Gastrocnemius medialis (tissue), 4 donors: ENCODE measurements at regions not wholly inside any gene's neighbourhood (a gene's known extent, or its start where the extent isn't known, plus 50 kb on each side); places are given as distances from the start of the nearest gene placed in this dataset.

ENCODE experiments used
- ATAC-seq, 2 donors: fragments of 150-250 bp; one replicate each; pipeline ENCODE4 v1.9.1; 2016
- DNase-seq, 2 donors: peaks; one replicate each; pipeline ENCODE4 v3.0.0-alpha.2; 2019
- H3K27ac ChIP-seq, 4 donors: fragments of 200-600 bp; sonication (generic); 1 replicate in 1 of 4; 2 replicates in 3 of 4; pipeline ENCODE4 v1.5.1; 2016 to 2018; ENCODE audit warnings: mild to moderate bottlenecking in 2 of 4, moderate library complexity in 1 of 4
- H3K27me3 ChIP-seq, 3 donors: fragments of 200-600 bp; sonication (generic) in 2 of 3; 1 replicate in 1 of 3; 2 replicates in 2 of 3; pipeline versions ENCODE4 v1.5.1 to v1.6.0; 2016 to 2019; ENCODE audit warnings: mild to moderate bottlenecking in 1 of 3, moderate library complexity in 1 of 3
- H3K36me3 ChIP-seq, 2 donors: fragments of 200-600 bp; sonication (generic) in 1 of 2; one replicate each; pipeline ENCODE4 v1.5.1; 2017 to 2018
- H3K4me1 ChIP-seq, 2 donors: fragments of 200-600 bp; sonication (generic) in 1 of 2; one replicate each; pipeline ENCODE4 v1.5.1; 2016 to 2017; ENCODE audit warnings: mild to moderate bottlenecking in 2 of 2
- H3K4me3 ChIP-seq, 4 donors: fragments of 200-600 bp; sonication (generic) in 3 of 4; 1 replicate in 1 of 4; 2 replicates in 3 of 4; pipeline ENCODE4 v1.5.1; 2016 to 2019; ENCODE audit warnings: mild to moderate bottlenecking in 2 of 4
- H3K9me3 ChIP-seq, 3 donors: fragments of 200-600 bp; sonication (generic) in 2 of 3; 1 replicate in 1 of 3; 2 replicates in 2 of 3; pipeline ENCODE4 v1.5.1; 2016 to 2019
- POLR2A ChIP-seq, 2 donors: fragments of 450-650 bp; IDR thresholded peaks; one replicate each; pipeline ENCODE4 v1.6.1; 2017; ENCODE audit warnings: antibody characterized with exemption in 2 of 2, mild to moderate bottlenecking in 2 of 2, moderate library complexity in 2 of 2
- in situ Hi-C, 4 donors: fragments of 200-750 bp; cut with MboI; loops; one replicate each; pipeline versions ENCODE4 v1.15.0 to v1.8.0; 2017; ENCODE audit warnings: low sequenced_read_pairs in 4 of 4
- intact Hi-C: fragments of 100-400 bp; cut with DNase I; formaldehyde crosslinking; loops from one replicate; pipeline ENCODE4 v1.15.1; 2023; ENCODE audit warnings: low total_unique reads
- TF ChIP-seq, protein P1 (sequence below), 5 experiments: fragments of 450-650 bp in 3 of 5; fragments of 200-600 bp in 2 of 5; sonication (generic) in 2 of 5; IDR thresholded peaks in 4 of 5; conservative IDR thresholded peaks in 1 of 5; 1 replicate in 4 of 5; 2 replicates in 1 of 5; pipeline ENCODE4 v1.5.1; 2016 to 2019; ENCODE audit warnings: antibody characterized with exemption in 5 of 5, mild to moderate bottlenecking in 3 of 5, moderate library complexity in 3 of 5

DNA sequence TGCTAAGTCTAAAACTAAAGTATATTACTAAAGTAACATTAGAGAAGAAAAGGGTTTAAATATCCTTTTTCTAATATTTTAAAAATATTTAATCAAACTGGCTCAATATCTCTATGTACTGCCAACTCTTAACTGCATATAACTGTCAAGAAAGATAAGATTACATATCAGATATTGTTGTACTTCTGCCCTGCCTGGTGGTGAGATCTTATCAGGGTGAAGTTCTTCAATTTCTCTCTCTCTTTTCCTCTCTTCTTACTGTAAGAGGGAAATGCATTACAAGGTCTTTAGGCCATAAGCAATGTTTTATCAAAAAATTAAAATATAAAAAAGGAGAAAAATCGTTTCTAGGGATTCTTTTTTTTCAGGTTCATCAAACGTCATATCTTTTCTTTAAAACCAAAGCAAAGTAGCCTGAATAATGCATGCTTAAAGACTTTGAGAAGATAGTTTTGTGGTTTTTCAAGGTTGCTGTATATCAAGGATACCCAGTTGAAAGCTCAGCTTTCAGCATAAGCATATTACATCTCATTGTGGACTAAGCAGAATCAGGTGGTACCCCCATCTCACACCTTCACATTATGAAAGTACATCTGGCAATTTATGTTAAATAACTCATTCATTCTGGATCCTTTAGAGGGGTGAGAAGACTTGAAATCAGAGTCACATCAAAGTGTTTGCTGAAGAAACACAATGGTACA is 1625.7 kb upstream of the SLC10A2 start:
- Histone ChIP-seq H3K36me3 (no peaks in the 10 kb centered on the region), H3K4me1 (no peaks in the 10 kb centered on the region), H3K4me3 (no peak overlapping the region), H3K9me3 (no peaks in the 10 kb centered on the region), H3K27me3 (no peaks in the 10 kb centered on the region), H3K27ac (no peak overlapping the region)
- no peak for ATAC-seq
- in situ Hi-C loops (no loop called here), intact Hi-C loops (no loop called here)
- DNase-seq, result no peak
- TF ChIP-seq POLR2A (IDR thresholded peaks at IDR 0.05), result no peak
- TF ChIP-seq, protein P1, sequence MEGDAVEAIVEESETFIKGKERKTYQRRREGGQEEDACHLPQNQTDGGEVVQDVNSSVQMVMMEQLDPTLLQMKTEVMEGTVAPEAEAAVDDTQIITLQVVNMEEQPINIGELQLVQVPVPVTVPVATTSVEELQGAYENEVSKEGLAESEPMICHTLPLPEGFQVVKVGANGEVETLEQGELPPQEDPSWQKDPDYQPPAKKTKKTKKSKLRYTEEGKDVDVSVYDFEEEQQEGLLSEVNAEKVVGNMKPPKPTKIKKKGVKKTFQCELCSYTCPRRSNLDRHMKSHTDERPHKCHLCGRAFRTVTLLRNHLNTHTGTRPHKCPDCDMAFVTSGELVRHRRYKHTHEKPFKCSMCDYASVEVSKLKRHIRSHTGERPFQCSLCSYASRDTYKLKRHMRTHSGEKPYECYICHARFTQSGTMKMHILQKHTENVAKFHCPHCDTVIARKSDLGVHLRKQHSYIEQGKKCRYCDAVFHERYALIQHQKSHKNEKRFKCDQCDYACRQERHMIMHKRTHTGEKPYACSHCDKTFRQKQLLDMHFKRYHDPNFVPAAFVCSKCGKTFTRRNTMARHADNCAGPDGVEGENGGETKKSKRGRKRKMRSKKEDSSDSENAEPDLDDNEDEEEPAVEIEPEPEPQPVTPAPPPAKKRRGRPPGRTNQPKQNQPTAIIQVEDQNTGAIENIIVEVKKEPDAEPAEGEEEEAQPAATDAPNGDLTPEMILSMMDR (IDR thresholded peaks at IDR 0.05 in 4 of 5, conservative IDR thresholded peaks at IDR 0.05 in 1 of 5), result no peak

DNA sequence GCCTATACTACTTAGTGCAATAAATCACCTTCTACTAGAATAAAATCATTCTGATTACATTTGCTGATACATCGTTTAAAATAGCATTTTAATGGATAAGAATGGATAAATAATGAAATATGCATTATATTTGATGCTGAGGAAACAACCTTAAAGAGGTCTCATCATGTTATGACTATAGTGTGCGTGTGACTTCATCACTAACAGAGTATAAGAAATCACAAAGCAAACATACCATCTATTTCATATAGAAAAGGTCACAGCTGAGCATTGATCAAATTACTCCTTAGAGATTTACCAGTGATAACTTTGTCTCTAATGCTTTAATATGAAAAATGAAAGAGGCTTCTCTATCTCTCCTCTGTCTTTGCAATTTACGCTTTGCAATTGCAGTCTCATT is 1620.3 kb upstream of the SLC10A2 start:
- in situ Hi-C loops, result no loop called here
- no peak for TF ChIP-seq POLR2A (IDR thresholded peaks at IDR 0.05)
- TF ChIP-seq, protein P1 (IDR thresholded peaks at IDR 0.05 in 4 of 5, conservative IDR thresholded peaks at IDR 0.05 in 1 of 5), result no peak
- H3K4me3 ChIP-seq, result no peak overlapping the region
- DNase-seq, result no peak
- H3K36me3 ChIP-seq, result no peaks in the 10 kb centered on the region
- no peak overlapping the region for H3K27ac ChIP-seq
- no peaks in the 10 kb centered on the region for H3K9me3 ChIP-seq
- intact Hi-C loops, result no loop called here
- no peaks in the 10 kb centered on the region for H3K4me1 ChIP-seq
- H3K27me3 ChIP-seq, result no peaks in the 10 kb centered on the region
- no peak for ATAC-seq

DNA sequence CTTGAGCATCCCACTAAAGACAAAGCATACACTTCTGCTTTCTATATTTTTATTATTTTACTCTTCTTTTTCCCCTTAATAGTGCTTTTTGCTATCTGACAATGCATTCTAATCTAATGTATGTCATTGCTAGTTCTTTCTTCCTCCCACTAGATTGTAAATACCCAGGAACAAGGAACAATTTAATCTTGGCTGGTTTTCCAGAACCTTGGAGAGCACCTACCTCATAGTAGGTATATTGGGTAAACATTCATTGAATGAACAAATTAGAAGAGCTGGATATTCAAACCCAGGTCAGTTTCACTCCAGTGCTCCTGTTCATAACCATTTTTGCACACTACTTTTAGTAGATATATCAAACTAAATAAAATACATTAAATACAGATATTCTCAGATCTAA is 1617.6 kb upstream of the SLC10A2 start:
- ATAC-seq, result no peak
- Histone ChIP-seq H3K36me3 (no peaks in the 10 kb centered on the region), H3K9me3 (no peaks in the 10 kb centered on the region), H3K4me1 (no peaks in the 10 kb centered on the region), H3K27me3 (no peaks in the 10 kb centered on the region), H3K27ac (no peak overlapping the region), H3K4me3 (no peak overlapping the region)
- in situ Hi-C loops (no loop called here), intact Hi-C loops (no loop called here)
- TF ChIP-seq, protein P1 (IDR thresholded peaks at IDR 0.05 in 4 of 5, conservative IDR thresholded peaks at IDR 0.05 in 1 of 5), result no peak
- TF ChIP-seq POLR2A (IDR thresholded peaks at IDR 0.05), result no peak
- no peak for DNase-seq

DNA sequence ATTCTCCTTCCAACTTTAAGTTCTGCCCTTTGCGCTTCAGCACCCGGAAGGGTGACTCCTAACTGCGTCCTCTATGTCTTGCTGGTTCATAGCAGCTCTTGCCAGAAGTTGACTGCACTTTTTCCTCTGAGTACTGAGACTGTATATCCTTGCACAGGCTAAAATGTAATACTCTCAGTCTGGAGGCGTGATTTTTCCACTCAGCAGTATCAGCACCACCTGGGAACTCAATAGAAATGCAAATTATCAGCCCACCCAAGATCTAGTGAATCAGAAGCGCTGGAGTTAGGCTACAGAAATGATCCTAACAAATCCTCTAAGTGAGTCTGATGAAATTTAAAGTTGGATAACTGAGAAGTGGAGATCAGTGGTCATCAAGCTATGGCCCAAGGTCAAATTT is 1611.9 kb upstream of the SLC10A2 start:
- TF ChIP-seq, protein P1 (IDR thresholded peaks at IDR 0.05 in 4 of 5, conservative IDR thresholded peaks at IDR 0.05 in 1 of 5), result no peak
- no peak for TF ChIP-seq POLR2A (IDR thresholded peaks at IDR 0.05)
- in situ Hi-C loops, result no loop called here
- no peaks in the 10 kb centered on the region for H3K36me3 ChIP-seq
- ATAC-seq (no peak), DNase-seq (no peak)
- no peaks in the 10 kb centered on the region for H3K9me3 ChIP-seq
- intact Hi-C loops, result no loop called here
- H3K4me1 ChIP-seq, result no peaks in the 10 kb centered on the region
- no peaks in the 10 kb centered on the region for H3K27me3 ChIP-seq
- H3K4me3 ChIP-seq, result no peak overlapping the region
- H3K27ac ChIP-seq, result no peak overlapping the region

DNA sequence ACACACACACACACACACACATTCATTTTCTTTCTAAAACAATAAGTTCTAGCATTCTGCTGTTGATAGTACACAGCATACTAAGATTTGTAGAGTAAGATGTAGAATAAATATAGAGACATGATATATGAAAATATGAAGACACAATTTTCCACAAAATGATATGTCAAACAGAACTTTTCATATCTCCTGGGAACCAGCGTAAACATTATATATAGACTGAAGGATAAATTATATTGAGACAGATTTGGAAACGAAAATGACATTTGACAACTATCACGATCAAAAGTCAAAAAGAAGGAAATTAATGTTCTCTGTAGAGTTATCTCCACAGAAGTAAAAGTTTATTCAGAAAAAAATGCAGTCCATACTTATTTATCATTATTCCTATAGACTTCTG is 1605.7 kb upstream of the SLC10A2 start:
- TF ChIP-seq, protein P1 (IDR thresholded peaks at IDR 0.05 in 4 of 5, conservative IDR thresholded peaks at IDR 0.05 in 1 of 5), result no peak
- TF ChIP-seq POLR2A (IDR thresholded peaks at IDR 0.05), result no peak
- in situ Hi-C loops, result no loop called here
- Histone ChIP-seq H3K36me3 (no peaks in the 10 kb centered on the region), H3K4me1 (no peaks in the 10 kb centered on the region), H3K9me3 (no peaks in the 10 kb centered on the region), H3K4me3 (no peak overlapping the region), H3K27ac (no peak overlapping the region), H3K27me3 (no peaks in the 10 kb centered on the region)
- ATAC-seq, result no peak
- intact Hi-C loops, result no loop called here
- DNase-seq, result no peak
